Lung (tissue), 11 donors: ENCODE measurements at regions not wholly inside any gene's neighbourhood (a gene's known extent, or its start where the extent isn't known, plus 50 kb on each side); places are given as distances from the start of the nearest gene placed in this dataset.

Experiments used
- ATAC-seq: fragments of 200-7000 bp; cut with Tn5 transposase; one replicate; pipeline ENCODE4 v1.9.1; 2020; ENCODE audit warnings: moderate number of reproducible peaks; ENCODE audit not compliant: insufficient read depth, low FRiP score
- DNase-seq, 3 donors: peaks; one replicate each; pipeline ENCODE4 v3.0.0-alpha.2; 2013 to 2017
- H3K27ac ChIP-seq, 2 donors: one replicate each; pipeline ENCODE4 v1.5.1; 2013; ENCODE audit warnings: mild to moderate bottlenecking in 2 of 2, moderate library complexity in 2 of 2, control low read depth in 1 of 2, inconsistent platforms in 1 of 2, low read depth in 1 of 2, low read length in 1 of 2
- H3K27me3 ChIP-seq, 3 donors: one replicate each; pipeline ENCODE4 v1.5.1; 2013; ENCODE audit warnings: low read length in 2 of 3; ENCODE audit not compliant: control insufficient read depth in 3 of 3, insufficient read depth in 3 of 3
- H3K36me3 ChIP-seq, 4 donors: one replicate each; pipeline ENCODE4 v1.5.1; 2013; ENCODE audit warnings: low read length in 4 of 4, mild to moderate bottlenecking in 1 of 4, moderate library complexity in 1 of 4; ENCODE audit not compliant: control insufficient read depth in 4 of 4, insufficient read depth in 4 of 4
- H3K4me1 ChIP-seq, 5 donors: one replicate each; pipeline ENCODE4 v1.5.1; 2013; ENCODE audit warnings: low read length in 5 of 5, mild to moderate bottlenecking in 2 of 5, moderate library complexity in 1 of 5; ENCODE audit not compliant: control insufficient read depth in 5 of 5, insufficient read depth in 5 of 5
- H3K4me3 ChIP-seq: one replicate; pipeline ENCODE4 v1.5.1; 2013; ENCODE audit warnings: mild to moderate bottlenecking, control low read depth, moderate library complexity
- H3K9ac ChIP-seq, 2 donors: one replicate each; pipeline ENCODE4 v1.5.1; 2013; ENCODE audit warnings: low read length in 2 of 2, control low read depth in 1 of 2; ENCODE audit not compliant: insufficient read depth in 1 of 2
- H3K9me3 ChIP-seq, 4 donors: one replicate each; pipeline ENCODE4 v1.5.1; 2013; ENCODE audit warnings: low read length in 3 of 4, mild to moderate bottlenecking in 1 of 4, moderate library complexity in 1 of 4; ENCODE audit not compliant: control insufficient read depth in 4 of 4, insufficient read depth in 3 of 4
- WGBS, 2 donors: extraction: QIAGEN DNeasy Blood & Tissue Kit; methylation state at CpG; one replicate each; pipeline ENCODE4 v1.1.7; 2013; 5-methylcytosine and 5-hydroxymethylcytosine counted together
- TF ChIP-seq, protein P1 (sequence below): IDR thresholded peaks from 2 replicates; pipeline ENCODE4 v1.5.1; 2012; ENCODE audit warnings: mild to moderate bottlenecking; ENCODE audit errors: control extremely low read depth, extremely low read depth
- donor health status: control.
- donor health status: control.
- donor health status: Bipolar disorder and iron deficiency.
- donor health status: healthy.
- donor health status: DM: yes; HTN: yes; CAD: no.

DNA sequence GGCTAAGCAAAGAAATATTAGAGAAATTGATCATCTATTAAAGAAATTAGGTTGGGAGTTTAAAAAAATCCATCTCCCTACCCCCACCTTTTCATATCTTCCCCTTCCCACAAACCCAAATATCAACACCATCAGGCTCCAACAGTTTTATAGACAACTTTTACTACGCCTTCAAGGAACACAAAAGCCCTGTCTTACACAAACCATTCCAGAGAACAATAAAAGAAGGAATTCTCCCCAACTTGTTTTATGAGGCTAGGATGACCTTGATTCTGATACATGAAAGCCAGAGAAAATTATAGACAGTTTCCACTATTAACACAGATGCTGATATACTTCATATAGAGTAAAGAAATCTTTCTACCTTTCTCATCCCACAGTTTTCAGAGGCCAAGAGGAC, 211.6 kb downstream of the OSR1 start:
- Histone ChIP-seq H3K27me3 (no peaks in the 10 kb centered on the region), H3K4me1 (no peaks in the 10 kb centered on the region), H3K36me3 (peaks cover 0 to 4% (median 0%) of the 10 kb centered on the region in 4 donors), H3K9me3 (peaks cover 0 to 11% (median 8%) of the 10 kb centered on the region in 4 donors), H3K4me3 (no peak overlapping the region), H3K9ac (no peak overlapping the region), H3K27ac (no peak overlapping the region)
- no peak for ATAC-seq
- 88 to 95% methylated on average over 1 of the region's 1 CpG for WGBS, 2 donors
- no peak for DNase-seq
- TF ChIP-seq, protein P1, sequence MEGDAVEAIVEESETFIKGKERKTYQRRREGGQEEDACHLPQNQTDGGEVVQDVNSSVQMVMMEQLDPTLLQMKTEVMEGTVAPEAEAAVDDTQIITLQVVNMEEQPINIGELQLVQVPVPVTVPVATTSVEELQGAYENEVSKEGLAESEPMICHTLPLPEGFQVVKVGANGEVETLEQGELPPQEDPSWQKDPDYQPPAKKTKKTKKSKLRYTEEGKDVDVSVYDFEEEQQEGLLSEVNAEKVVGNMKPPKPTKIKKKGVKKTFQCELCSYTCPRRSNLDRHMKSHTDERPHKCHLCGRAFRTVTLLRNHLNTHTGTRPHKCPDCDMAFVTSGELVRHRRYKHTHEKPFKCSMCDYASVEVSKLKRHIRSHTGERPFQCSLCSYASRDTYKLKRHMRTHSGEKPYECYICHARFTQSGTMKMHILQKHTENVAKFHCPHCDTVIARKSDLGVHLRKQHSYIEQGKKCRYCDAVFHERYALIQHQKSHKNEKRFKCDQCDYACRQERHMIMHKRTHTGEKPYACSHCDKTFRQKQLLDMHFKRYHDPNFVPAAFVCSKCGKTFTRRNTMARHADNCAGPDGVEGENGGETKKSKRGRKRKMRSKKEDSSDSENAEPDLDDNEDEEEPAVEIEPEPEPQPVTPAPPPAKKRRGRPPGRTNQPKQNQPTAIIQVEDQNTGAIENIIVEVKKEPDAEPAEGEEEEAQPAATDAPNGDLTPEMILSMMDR = no peak

DNA sequence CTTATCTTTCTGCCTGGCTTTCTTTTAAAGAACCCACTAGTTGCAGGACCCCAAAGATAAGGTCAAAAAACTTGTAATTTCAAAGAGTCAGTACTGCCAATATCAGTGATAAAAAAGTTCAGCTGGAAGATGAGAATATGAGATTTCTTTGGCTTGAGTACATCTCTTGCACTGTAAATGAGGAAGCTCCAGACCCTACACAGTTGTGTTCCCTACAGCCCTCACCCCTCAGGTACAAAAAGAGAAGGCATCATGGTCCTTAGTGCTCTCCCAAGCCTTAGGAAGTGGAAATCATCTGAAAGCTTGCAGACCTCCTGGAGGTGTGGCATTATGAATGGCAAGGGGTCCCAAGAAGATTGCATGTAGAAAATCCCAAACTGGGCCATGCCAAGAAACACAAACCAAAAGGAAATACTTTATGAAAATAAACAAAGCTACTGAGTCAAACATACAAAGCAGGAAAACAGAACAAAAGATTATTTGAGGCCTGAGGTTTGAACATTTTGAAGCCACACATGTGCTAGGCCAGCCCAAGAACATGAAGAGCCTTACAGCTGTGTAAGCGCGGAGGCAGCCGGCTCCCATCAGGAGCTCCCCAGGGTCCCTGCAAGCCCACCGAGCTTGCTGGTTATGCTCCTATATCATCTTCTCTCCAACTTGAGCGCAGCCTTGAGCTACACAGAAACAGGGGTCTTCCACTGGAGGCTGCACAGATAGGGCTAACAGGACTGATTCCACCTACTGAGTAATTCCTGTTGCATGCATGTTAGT, 217.0 kb downstream of the OSR1 start:
- H3K36me3 ChIP-seq = no peaks in the 10 kb centered on the region
- no peak for DNase-seq
- 75 to 96% methylated on average over 5 of the region's 5 CpGs for WGBS, 2 donors
- H3K27ac ChIP-seq = peak overlapping the region in 1 of 2 donors; percentile 13
- H3K4me3 ChIP-seq = no peak overlapping the region
- peaks cover 0 to 14% (median 0%) of the 10 kb centered on the region in 5 donors for H3K4me1 ChIP-seq
- TF ChIP-seq, protein P1 = no peak
- ATAC-seq = no peak
- H3K9me3 ChIP-seq = no peaks in the 10 kb centered on the region
- no peak overlapping the region for H3K9ac ChIP-seq
- no peaks in the 10 kb centered on the region for H3K27me3 ChIP-seq

DNA sequence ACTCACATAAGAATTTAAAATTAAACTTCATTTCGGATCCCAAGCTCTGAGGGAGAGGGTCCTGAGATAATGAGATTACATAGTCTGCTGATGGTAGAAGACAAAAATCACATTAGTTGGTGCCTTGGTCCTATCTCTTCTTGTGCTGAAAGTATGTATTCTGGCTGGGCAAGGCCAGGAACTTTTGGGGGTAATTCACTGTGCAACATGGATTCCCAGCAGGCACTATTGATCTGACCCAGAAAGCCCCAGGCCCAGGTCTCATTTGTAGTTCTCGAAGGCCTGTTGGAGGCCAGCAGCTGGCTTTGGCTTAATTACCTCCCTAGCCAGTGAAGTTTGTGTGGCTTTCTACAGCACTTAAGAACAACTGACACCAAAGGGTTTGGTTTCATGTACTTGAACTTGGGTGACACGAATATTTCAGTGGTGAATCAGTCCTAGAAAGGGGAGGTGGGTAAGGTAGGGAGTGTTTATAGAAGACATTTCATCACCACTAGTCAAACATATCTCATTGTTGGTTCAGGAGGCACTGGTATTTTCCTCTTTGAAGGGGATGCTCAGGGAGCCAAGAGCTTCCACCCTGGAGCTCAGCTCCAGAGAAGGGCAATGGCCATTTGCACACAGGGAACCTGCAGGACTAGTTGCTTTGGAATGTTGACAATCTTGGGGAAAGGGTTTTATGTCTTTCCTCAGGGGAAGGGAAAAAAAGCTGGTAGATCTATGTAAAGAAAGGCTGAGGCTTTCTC, 217.8 kb downstream of the OSR1 start:
- H3K4me3 ChIP-seq = no peak overlapping the region
- ATAC-seq = peak; percentile 88
- H3K27me3 ChIP-seq = no peaks in the 10 kb centered on the region
- 74 to 84% methylated on average over 3 of the region's 3 CpGs for WGBS, 2 donors
- no peaks in the 10 kb centered on the region for H3K36me3 ChIP-seq
- H3K4me1 ChIP-seq = peaks cover 0 to 14% (median 0%) of the 10 kb centered on the region in 5 donors
- TF ChIP-seq, protein P1 = no peak
- no peak overlapping the region for H3K9ac ChIP-seq
- H3K9me3 ChIP-seq = no peaks in the 10 kb centered on the region
- DNase-seq = peak in 2 of 3 donors; percentile 24 to 45
- H3K27ac ChIP-seq = peak overlapping the region in 1 of 2 donors; percentile 12
